SK-N-SH (cell line): ENCODE measurements at regions not wholly inside any gene's neighbourhood (a gene's known extent, or its start where the extent isn't known, plus 50 kb on each side); places are given as distances from the start of the nearest gene placed in this dataset.

Source experiments
- CTCF ChIA-PET: fragments of 300-600, 350-600 bp; formaldehyde crosslinking; extraction: SDS; loops from one replicate; lab custom pipeline; 2021; lab: Yijun Ruan, JAX
- POLR2A ChIA-PET: fragments of 350-600 bp; sonication (Branson Sonifier 250); formaldehyde crosslinking; extraction: SDS; loops from one replicate; lab custom pipeline; 2020; ENCODE audit warnings: antibody characterized with exemption, inconsistent platforms; lab: Yijun Ruan, JAX
- DNase-seq: peaks from one replicate; pipeline ENCODE4 v3.0.0; 2012
- H2AFZ ChIP-seq: fragments of 200-600 bp; sonication (generic); 2 replicates; pipeline ENCODE4 v1.8.1; 2016; ENCODE audit warnings: antibody characterized with exemption, mild to moderate bottlenecking, low read depth
- H3F3A ChIP-seq: fragments of 200-600 bp; sonication (generic); replicated peaks from 2 replicates; pipeline ENCODE3; 2016; ENCODE audit warnings: antibody characterized with exemption, mild to moderate bottlenecking; ENCODE audit not compliant: insufficient read depth
- H3K27ac ChIP-seq, 2 experiments: fragments of 200-500 bp in 1 of 2; fragments of 200-600 bp in 1 of 2; sonication (Bioruptor generic) in 1 of 2; sonication (generic), shearing (Covaris generic) in 1 of 2; 2 replicates each; pipeline versions ENCODE4 v1.5.1 to v1.6.1; 2014 to 2016; ENCODE audit warnings: low read depth in 2 of 2, inconsistent platforms in 1 of 2, low read length in 1 of 2, mild to moderate bottlenecking in 1 of 2, mixed read lengths in 1 of 2
- H3K27me3 ChIP-seq: fragments of 200-600 bp; sonication (generic), shearing (Covaris generic); 2 replicates; pipeline ENCODE4 v1.6.1; 2016; ENCODE audit warnings: mixed run types; ENCODE audit not compliant: insufficient read depth
- H3K36me3 ChIP-seq, 2 experiments: fragments of 200-500 bp in 1 of 2; fragments of 200-600 bp in 1 of 2; sonication (Bioruptor generic) in 1 of 2; sonication (generic) in 1 of 2; replicated peaks in 1 of 2; 2 replicates each; pipeline versions ENCODE3 to v1.5.1; 2014 to 2016; ENCODE audit warnings: low read length in 1 of 2, mild to moderate bottlenecking in 1 of 2; ENCODE audit not compliant: insufficient read depth in 2 of 2, control insufficient read depth in 1 of 2
- H3K4me1 ChIP-seq, 2 experiments: fragments of 200-500 bp in 1 of 2; fragments of 200-600 bp in 1 of 2; sonication (Bioruptor generic) in 1 of 2; sonication (generic), shearing (Covaris generic) in 1 of 2; 2 replicates each; pipeline versions ENCODE4 v1.5.1 to v1.6.1; 2014 to 2016; ENCODE audit warnings: low read depth in 1 of 2, low read length in 1 of 2, mixed run types in 1 of 2; ENCODE audit not compliant: insufficient read depth in 2 of 2, control insufficient read depth in 1 of 2
- H3K4me2 ChIP-seq: fragments of 200-600 bp; sonication (generic), shearing (Covaris generic); 2 replicates; pipeline ENCODE4 v1.6.1; 2017; ENCODE audit warnings: mixed run types
- H3K4me3 ChIP-seq, 2 experiments: fragments of 200-500 bp in 1 of 2; fragments of 200-600 bp in 1 of 2; sonication (Bioruptor generic) in 1 of 2; sonication (generic), shearing (Covaris generic) in 1 of 2; 2 replicates each; pipeline versions ENCODE4 v1.5.1 to v1.8.1; 2014 to 2016; ENCODE audit warnings: low read depth in 2 of 2, inconsistent platforms in 1 of 2, low read length in 1 of 2, mild to moderate bottlenecking in 1 of 2, mixed read lengths in 1 of 2, moderate library complexity in 1 of 2
- H3K79me2 ChIP-seq: fragments of 200-600 bp; sonication (generic); 2 replicates; pipeline ENCODE4 v1.8.1; 2017; ENCODE audit warnings: mild to moderate bottlenecking; ENCODE audit not compliant: insufficient read depth
- H3K9ac ChIP-seq: fragments of 200-600 bp; sonication (generic); 2 replicates; pipeline ENCODE4 v1.6.1; 2017; ENCODE audit warnings: mixed run types
- H3K9me2 ChIP-seq: fragments of 200-600 bp; sonication (generic); 2 replicates; pipeline ENCODE4 v1.6.1; 2017; ENCODE audit warnings: mixed run types
- H3K9me3 ChIP-seq: fragments of 200-600 bp; sonication (generic); 2 replicates; pipeline ENCODE4 v1.6.1; 2017; ENCODE audit warnings: mixed run types, mild to moderate bottlenecking, moderate library complexity
- H4K20me1 ChIP-seq: fragments of 200-600 bp; sonication (generic); 2 replicates; pipeline ENCODE4 v1.6.1; 2017; ENCODE audit warnings: mild to moderate bottlenecking, mixed run types; ENCODE audit not compliant: insufficient read depth
- CTCF ChIP-seq: fragments of 200-600 bp; sonication (generic); IDR thresholded peaks from 2 replicates; pipeline ENCODE4 v1.6.1; 2017; ENCODE audit warnings: antibody characterized with exemption, mild to moderate bottlenecking, moderate library complexity
- ELF1 ChIP-seq: IDR thresholded peaks from 2 replicates; pipeline ENCODE4 v1.4.0; 2012
- EZH2phosphoT487 ChIP-seq: fragments of 200-600 bp; sonication (generic); IDR thresholded peaks from 2 replicates; pipeline ENCODE4 v1.6.1; 2017; ENCODE audit warnings: low read depth, mixed run types, mild to moderate bottlenecking, antibody characterized with exemption, moderate library complexity, borderline replicate concordance
- FOXM1 ChIP-seq: IDR thresholded peaks from 2 replicates; pipeline ENCODE4 v1.4.0; 2012; ENCODE audit warnings: low read depth, mild to moderate bottlenecking
- IRF3 ChIP-seq: fragments of 150-350 bp; IDR thresholded peaks from 2 replicates; pipeline ENCODE4 v1.6.1; 2016; ENCODE audit warnings: mild to moderate bottlenecking, low read depth, low read length
- JUND ChIP-seq: IDR thresholded peaks from 2 replicates; pipeline ENCODE4 v1.4.0; 2012
- MAX ChIP-seq: IDR thresholded peaks from 2 replicates; pipeline ENCODE4 v1.4.0; 2012; ENCODE audit warnings: low read depth
- MEF2A ChIP-seq: IDR thresholded peaks from 2 replicates; pipeline ENCODE4 v1.4.0; 2012; ENCODE audit warnings: low read depth, borderline replicate concordance
- PBX3 ChIP-seq: IDR thresholded peaks from 2 replicates; pipeline ENCODE4; 2012
- RAD21 ChIP-seq: IDR thresholded peaks from 2 replicates; pipeline ENCODE4 v1.6.1; 2012; ENCODE audit warnings: mild to moderate bottlenecking, low read length
- WGBS: methylation state at CpG from one replicate; pipeline ENCODE4 v1.1.6; 2017; ENCODE audit warnings: low lambda C conversion rate; 5-methylcytosine and 5-hydroxymethylcytosine counted together

- Histone ChIP-seq H4K20me1 (no peaks in the 10 kb centered on the region), H2AFZ (no peak overlapping the region), H3K9me2 (no peaks in the 10 kb centered on the region), H3K4me2 (no peak overlapping the region), H3K79me2 (no peaks in the 10 kb centered on the region), H3K4me3 (no peak overlapping the region), H3K9me3 (no peaks in the 10 kb centered on the region), H3K36me3 (no peaks in the 10 kb centered on the region)
- POLR2A ChIA-PET: no interaction called here
- WGBS: 84% methylated on average over 6 of the region's 6 CpGs
- TF ChIP-seq PBX3 (no peak), EZH2phosphoT487 (no peak), ELF1 (no peak)
- TF ChIP-seq, all 33 proteins: peak for 0
- Histone ChIP-seq H3K9ac (no peak overlapping the region), H3K4me1 (no peaks in the 10 kb centered on the region), H3K27ac (no peak overlapping the region), H3K27me3 (no peaks in the 10 kb centered on the region), H3F3A (no peaks in the 10 kb centered on the region)
- CTCF ChIA-PET: no interaction called here
- no peak for DNase-seq
These were observed 65.1 kb upstream of the YWHAQ start for GRCh38 chr2:9695941-9696340.

GRCh38 chr2:9696731-9697130 is 65.9 kb upstream of the YWHAQ start:
- Histone ChIP-seq H3K36me3 (no peaks in the 10 kb centered on the region), H3K9me3 (no peaks in the 10 kb centered on the region), H3K4me2 (no peak overlapping the region), H3F3A (no peaks in the 10 kb centered on the region), H3K9ac (no peak overlapping the region), H3K79me2 (no peaks in the 10 kb centered on the region), H3K27ac (no peak overlapping the region), H3K4me1 (no peaks in the 10 kb centered on the region), H3K9me2 (no peaks in the 10 kb centered on the region), H3K4me3 (no peak overlapping the region), H4K20me1 (no peaks in the 10 kb centered on the region), H3K27me3 (no peaks in the 10 kb centered on the region), H2AFZ (no peak overlapping the region)
- no peak for TF ChIP-seq CTCF
- TF ChIP-seq JUND: no peak
- no peak for TF ChIP-seq RAD21
- TF ChIP-seq MAX: no peak
- TF ChIP-seq MEF2A: no peak
- no peak for TF ChIP-seq IRF3
- no peak for TF ChIP-seq FOXM1
- ChIA-PET POLR2A (interaction anchor here (1.0 kb wide), 1 partner anchor 66 kb away, joined by 3 read pairs; the partner anchor contains the start of gene YWHAQ), CTCF (no interaction called here)
- DNase-seq: no peak
- 88% methylated on average over 4 of the region's 4 CpGs for WGBS
